ENCODE measurements at regions not wholly inside any gene's neighbourhood (a gene's known extent, or its start where the extent isn't known, plus 50 kb on each side); places are given as distances from the start of the nearest gene placed in this dataset.
"Not testable (repeated sequence)": the region's sequence is repeated elsewhere in the genome, so short reads cannot be mapped to it uniquely, and the experiment has no call there.

- no peak for DNase-seq
Observed at GRCh38 chr2:7557376-7557775, 640.2 kb downstream of the RNF144A start.

DNA sequence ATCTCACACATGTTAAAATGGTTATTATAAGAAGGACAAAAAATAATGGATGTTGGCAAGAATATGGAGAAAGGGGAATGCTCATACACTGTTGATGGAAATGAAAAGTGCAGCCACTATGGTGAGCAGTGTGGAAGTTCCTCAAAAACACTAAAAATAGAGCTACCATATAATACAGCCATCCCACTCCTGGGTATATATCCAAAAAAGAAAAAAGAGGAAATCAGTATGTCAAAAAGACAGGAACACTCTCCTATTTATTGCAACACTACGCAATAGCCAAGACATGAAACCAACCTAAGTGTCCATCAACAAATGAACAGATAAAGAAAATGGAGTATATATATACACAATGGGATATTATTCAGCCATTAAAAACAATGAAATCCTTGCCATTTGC, 642.6 kb downstream of the RNF144A start:
- DNase-seq = no peak

- no peak for DNase-seq
Observed at GRCh38 chr2:7566382-7566881, 649.2 kb downstream of the RNF144A start.

- DNase-seq = not testable (repeated sequence)
Observed at GRCh38 chr2:7567116-7567515, 649.9 kb downstream of the RNF144A start.

DNA sequence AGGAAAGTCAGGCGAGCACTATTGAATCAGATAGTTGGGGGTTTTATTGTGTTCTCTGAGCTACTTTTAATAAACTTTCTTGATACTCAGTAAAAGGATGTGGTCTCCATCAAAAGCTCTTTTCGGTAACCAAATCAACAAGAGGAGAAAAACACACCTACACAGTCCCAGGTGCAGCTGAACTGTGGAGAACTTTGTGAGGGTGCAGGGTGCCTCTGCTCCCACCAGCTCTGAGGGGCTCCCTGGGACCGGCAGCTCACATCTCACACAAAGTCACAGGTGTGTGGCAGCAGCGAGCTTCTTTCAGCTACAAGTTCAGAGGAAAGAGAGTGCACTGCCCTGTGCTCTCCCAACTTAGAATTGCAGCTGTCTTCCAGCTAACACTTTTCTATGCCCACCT, 650.4 kb downstream of the RNF144A start:
- no peak for DNase-seq

GRCh38 chr2:7570247-7570646, 653.0 kb downstream of the RNF144A start:
- no peak for DNase-seq

- no peak for DNase-seq
Observed at GRCh38 chr2:7571701-7572100, 654.5 kb downstream of the RNF144A start.

GRCh38 chr2:7572450-7572849, 655.2 kb downstream of the RNF144A start:
- no peak for DNase-seq

- DNase-seq = no peak
Observed at GRCh38 chr2:7573166-7573825, 656.1 kb downstream of the RNF144A start.

DNA sequence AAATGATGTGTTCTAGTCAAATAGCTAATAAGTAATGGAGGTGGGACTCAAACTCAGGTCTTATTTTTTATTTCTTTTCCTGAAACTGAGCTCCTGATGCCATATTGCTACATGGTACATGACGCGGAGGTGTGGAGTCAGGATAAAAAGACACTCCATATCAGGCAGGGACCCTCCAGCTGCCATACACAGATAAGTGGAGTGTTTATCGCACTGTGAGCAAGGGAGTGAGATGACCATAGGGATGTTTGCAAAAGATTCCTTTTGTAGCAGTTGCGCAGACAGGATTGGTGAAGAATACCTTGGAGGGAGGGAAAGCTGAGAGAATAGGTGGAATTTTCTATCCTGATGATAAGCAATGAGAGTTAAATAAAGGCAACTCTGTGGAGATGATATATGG, 657.2 kb downstream of the RNF144A start:
- DNase-seq = no peak

DNA sequence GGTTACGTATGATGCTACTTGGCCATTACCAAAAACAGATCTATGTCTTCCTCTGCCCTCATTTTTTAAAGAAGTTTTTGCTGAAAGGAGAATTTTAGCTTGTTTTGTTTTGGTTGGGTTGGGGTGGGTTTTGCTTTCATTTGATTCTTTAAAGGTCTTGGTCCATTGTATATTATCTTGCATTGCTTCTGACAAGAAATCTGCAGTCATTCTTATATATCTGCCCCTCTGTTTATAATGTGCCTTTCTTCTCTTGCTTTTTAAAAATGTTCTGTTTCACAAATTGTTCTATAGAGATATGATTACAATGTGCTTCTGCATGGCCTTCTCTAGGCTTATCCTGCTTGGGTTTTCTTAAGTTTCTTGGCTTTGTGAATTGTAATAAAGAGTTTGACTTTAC, 660.6 kb downstream of the RNF144A start:
- no peak for DNase-seq

DNA sequence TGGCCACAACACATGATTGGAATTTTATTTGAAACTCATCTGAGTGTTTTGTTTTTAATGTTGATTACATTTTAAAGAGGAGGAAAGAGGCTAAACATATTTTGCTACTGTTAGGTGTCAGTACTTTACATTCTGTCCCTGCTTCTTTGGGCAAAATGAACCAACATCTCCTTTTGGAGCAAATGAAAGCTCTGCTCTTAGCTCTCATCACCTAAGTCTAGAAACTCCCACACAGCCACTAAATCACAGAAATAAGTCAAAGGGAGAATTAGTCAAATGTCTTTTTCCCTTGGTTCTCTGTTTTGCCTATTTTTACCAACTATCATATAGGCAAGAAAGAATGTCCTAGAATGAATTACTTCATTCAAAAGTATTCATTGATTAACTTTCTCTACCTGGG, 666.8 kb downstream of the RNF144A start:
- no peak for DNase-seq

- no peak for DNase-seq
Observed at GRCh38 chr2:7586898-7587297, 669.7 kb downstream of the RNF144A start.

DNA sequence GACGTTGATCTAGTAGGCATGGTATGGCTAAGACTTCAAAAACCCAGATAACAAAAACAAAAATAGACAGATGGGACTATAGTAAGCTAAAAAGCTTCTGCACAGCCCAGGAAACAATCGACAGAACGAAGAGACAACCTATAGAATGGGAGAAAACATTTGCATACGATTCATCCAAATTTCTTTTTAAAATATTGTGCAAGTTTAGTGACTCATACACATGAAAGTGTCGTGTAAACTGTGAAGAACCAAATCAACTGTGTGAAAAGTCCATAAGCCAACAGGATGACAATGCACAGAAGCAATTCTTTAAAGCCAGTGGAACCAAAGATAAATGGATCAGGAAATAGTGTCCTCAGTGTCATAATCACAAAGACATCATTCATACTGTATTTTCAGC, 671.1 kb downstream of the RNF144A start:
- no peak for DNase-seq

DNA sequence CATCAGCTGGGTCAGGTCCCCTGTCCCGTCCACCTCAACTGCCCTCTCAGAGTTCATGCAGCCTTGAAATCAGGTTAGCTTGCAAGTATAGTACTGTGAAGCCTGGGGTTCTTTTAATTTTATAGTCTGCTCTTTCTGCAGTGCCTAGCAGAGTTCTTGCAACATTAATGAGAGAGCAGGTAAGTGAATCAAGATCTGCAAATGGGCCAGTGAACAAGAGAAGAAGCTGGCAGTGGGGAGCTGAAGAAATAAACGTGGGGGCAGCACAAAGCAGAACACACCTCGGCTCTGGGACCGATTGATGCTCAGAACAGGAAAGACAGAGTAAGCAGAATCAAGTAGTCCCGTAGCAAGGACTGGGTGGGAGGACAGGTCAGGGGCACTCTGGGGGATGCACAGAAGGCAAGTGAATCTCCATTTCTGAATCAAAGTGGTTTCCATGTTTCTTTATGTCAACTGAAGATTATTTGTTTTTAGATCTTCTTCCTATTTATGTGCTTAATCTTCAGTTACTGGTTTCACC, 675.5 kb downstream of the RNF144A start:
- DNase-seq = no peak

- no peak for DNase-seq
Observed at GRCh38 chr2:7593360-7593759, 676.1 kb downstream of the RNF144A start.

GRCh38 chr2:7594211-7594610, 677.0 kb downstream of the RNF144A start:
- DNase-seq = no peak

DNA sequence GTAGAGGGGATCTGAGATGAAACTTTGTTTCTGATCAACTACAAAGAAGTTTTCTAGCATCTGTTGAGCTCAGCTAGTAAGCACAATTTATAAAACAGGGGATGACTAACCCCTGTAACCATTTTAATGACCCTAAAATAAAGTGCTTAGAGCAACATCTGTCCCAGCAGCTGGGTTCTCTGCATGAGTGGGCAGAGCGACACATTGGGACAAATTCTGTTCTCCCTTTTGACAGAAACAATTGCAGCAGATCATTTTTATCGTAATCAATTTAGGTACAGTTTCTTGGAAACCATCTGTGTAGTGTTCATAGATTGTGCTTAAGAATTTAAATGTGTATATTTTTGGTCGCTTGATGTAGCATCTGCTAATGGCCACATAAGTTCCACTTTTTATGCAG, 678.0 kb downstream of the RNF144A start:
- no peak for DNase-seq

GRCh38 chr2:7598402-7598801, 681.2 kb downstream of the RNF144A start:
- DNase-seq = no peak

GRCh38 chr2:7599462-7600258, 682.4 kb downstream of the RNF144A start:
- no peak for DNase-seq

GRCh38 chr2:7601990-7602389, 684.8 kb downstream of the RNF144A start:
- no peak for DNase-seq

- no peak for DNase-seq
Observed at GRCh38 chr2:7604456-7604855, 687.2 kb downstream of the RNF144A start.

- DNase-seq = no peak
Observed at GRCh38 chr2:7607441-7608173, 690.4 kb downstream of the RNF144A start.
